GM19025 (cell line): ENCODE measurements at regions not wholly inside any gene's neighbourhood (a gene's known extent, or its start where the extent isn't known, plus 50 kb on each side); places are given as distances from the start of the nearest gene placed in this dataset.
"Not testable (repeated sequence)": the region's sequence is repeated elsewhere in the genome, so short reads cannot be mapped to it uniquely, and the experiment has no call there.

Source experiments
- ATAC-seq: cut with Tn5 transposase; IDR thresholded peaks from one replicate; pipeline ENCODE4 v1.9.1; 2021; ENCODE audit warnings: mild to moderate bottlenecking, low read depth, moderate library complexity; ENCODE audit not compliant: unreplicated experiment

GRCh38 chr16:87098361-87098760 is 218.8 kb downstream of the C16orf95 start:
- ATAC-seq: no peak

DNA sequence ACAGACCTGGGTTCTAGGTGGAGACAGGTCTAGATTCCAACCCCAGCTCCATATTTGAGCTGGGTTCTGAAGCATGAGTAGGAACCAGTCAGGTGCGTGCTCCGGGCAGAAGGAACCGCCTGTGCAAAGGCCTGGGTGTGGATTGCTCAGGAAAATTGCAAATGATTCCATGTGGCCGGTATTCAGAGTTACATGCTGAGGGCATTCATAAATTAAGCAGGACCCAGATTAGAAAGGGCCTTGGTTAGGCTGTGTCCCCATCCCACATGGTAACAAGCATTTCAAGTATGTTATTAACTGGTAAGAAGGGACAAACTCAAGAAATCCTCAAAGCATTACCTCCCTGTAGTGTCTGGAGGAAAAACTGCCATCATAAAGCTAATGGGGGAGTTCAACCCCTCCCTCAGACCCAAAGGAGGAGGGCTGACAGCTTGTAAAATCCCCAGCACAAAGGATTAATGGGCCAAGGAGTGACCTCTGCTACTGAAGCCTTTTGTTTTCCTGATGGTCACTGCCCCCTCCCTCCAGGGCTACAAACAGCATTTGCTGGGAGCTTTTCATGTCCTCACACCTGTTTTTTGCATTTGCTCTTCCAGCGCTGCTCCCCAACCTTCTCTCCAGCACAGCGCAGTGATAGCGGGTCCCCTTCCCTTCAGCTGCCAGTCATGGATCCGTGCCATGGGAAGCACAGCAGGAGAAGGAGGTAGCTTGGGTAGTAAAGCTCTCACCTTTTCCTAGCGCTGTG is 218.0 kb downstream of the C16orf95 start:
- no peak for ATAC-seq

DNA sequence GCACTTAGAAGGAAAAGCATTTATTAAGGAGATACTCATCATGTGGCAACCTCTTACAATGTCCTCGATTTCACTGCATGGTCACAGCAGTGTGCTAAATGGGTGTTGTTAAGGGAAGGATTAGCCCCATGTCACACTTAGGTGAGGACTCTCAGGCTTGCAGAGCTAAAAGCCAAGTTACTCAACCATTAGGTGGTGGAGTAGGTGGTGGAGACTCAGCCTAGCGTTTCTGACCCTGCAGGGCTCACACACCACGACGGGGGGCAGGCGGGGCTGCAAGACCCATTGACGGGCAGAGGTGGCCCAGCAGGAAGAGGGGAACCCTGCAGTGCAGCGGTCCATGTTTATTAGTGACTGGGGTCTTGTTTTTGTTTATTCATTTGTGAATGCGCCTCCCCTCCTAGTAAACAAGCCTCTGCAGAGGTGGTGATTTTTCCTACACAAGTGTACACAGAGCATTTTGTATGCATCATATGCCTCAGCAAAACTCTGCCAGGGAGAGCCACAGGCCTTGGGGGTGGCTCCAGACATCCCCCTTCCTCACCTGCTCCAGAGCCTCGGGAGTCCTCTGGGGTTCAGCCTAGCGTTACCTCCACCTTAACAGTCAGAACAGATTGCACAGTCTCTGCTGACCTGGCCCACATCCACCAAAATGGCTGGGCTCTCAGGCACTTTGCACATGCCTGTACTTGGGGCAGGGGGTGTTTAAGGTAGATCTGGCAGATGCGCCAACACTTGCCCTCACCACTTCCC is 216.7 kb downstream of the C16orf95 start:
- no peak for ATAC-seq

DNA sequence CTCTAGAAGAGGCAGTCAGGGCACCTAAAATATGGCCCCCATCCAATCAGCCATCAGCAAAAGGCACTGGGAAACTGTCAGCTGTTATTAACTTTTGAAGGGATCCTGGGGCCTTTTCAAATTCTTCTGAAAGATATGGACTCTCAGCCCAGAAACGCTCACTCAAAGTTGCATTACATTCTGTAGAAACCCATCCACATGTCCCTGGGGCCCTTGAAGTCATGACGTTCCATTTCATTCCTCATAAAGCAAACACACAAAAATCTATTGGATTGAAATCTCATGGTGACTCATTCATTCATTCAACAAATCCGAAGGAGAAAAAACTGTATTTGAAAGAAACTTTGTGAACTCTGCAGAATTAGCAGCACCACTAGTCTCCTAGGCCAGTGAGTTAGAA is 215.3 kb downstream of the C16orf95 start:
- no peak for ATAC-seq

- ATAC-seq: no peak
These were observed 210.0 kb downstream of the C16orf95 start for GRCh38 chr16:87107201-87107600.

GRCh38 chr16:87108278-87108677 is 208.9 kb downstream of the C16orf95 start:
- ATAC-seq: no peak

GRCh38 chr16:87108941-87109340 is 208.3 kb downstream of the C16orf95 start:
- ATAC-seq: no peak

DNA sequence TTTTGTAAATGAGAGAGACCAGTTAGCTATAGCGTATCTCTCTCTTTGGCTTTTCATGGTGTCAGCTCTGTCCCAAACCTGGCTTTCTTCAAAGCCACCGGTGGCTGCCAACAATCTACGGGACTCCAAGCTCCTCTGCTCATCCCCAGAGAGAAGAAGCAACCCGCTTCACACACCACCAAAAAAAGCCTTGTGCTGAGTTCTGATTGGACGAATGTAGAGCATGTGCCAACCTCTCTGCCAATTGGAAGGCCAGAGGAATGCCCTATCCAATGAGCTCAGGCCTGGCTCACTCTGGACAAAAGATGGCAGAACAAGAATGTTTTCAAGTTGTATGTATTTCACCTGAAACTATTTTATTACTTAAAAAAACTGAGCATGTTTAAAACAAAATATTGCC is 202.4 kb downstream of the C16orf95 start:
- ATAC-seq: no peak

- ATAC-seq: no peak
These were observed 201.5 kb downstream of the C16orf95 start for GRCh38 chr16:87115646-87116045.

- ATAC-seq: no peak
These were observed 199.3 kb downstream of the C16orf95 start for GRCh38 chr16:87117936-87118335.

DNA sequence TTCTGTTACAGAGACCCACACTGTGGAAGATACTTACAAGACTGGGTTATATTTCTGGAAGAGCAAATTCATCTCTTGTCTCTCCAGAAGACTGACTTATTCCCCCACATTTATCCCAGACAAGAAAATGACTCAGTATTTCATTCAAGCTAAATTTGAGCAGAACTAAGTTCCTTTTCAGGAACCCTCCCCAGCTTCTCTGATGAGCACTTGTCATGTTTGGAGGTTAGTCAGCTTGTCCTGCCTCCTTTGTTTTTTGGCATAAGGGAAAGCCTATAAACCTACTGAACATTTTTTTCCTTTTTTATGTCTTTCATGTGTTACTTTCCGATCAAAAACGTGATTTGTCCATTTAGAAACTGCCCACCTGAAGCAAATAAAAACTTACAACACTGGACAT is 198.0 kb downstream of the C16orf95 start:
- no peak for ATAC-seq

DNA sequence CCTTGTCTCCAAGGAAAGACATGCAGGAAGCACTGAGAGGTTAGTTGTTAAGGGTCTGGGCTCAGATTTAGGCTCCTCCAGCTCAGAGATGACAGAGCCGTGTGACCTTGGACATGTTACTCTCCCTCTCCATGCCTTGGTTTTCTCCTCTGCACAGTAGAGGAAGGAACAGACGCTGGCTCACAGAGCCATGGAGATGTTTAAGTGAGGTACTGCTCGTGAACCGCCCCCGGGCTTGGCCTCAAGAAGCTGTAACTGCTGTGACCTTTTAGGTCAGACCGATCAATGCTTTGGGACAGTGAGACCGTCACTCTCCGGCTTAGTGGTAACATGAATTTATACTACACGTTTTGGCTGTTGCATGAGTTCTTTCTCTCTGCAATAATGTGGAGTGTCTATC is 197.4 kb downstream of the C16orf95 start:
- no peak for ATAC-seq

DNA sequence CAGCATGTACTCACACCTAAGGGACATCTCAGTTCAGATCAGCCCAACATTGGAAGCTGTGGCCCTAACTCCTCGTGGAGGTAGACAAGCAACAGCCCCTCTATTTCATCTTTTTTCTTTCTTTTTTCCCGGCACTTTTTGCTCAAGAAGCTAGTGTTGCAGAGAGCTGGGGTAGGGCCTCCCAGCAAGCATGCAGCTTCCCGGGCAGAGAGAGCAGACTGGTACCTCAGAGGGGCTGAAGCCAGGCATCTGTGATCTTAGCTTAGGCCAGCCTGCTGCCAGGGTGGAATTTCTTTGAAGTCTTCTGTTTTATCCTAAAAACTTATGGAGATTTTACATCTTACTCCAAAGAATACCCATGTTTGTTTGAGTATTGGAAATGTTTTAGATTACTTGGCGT is 195.4 kb downstream of the C16orf95 start:
- ATAC-seq: no peak

GRCh38 chr16:87123356-87124001 is 193.7 kb downstream of the C16orf95 start:
- ATAC-seq: no peak

DNA sequence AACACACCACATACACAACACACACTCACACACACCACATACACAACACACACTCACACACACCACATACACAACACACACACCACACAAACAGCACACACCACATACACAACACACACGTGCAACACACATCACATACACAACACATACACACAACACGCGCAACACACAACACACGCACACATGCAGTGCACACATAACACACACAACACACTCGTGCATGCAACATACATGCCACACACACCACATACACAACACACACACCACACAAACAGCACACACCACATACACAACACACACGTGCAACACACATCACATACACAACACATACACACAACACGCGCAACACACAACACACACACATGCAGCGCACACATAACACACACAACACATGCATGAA is 192.8 kb downstream of the C16orf95 start:
- ATAC-seq: not testable (repeated sequence)

DNA sequence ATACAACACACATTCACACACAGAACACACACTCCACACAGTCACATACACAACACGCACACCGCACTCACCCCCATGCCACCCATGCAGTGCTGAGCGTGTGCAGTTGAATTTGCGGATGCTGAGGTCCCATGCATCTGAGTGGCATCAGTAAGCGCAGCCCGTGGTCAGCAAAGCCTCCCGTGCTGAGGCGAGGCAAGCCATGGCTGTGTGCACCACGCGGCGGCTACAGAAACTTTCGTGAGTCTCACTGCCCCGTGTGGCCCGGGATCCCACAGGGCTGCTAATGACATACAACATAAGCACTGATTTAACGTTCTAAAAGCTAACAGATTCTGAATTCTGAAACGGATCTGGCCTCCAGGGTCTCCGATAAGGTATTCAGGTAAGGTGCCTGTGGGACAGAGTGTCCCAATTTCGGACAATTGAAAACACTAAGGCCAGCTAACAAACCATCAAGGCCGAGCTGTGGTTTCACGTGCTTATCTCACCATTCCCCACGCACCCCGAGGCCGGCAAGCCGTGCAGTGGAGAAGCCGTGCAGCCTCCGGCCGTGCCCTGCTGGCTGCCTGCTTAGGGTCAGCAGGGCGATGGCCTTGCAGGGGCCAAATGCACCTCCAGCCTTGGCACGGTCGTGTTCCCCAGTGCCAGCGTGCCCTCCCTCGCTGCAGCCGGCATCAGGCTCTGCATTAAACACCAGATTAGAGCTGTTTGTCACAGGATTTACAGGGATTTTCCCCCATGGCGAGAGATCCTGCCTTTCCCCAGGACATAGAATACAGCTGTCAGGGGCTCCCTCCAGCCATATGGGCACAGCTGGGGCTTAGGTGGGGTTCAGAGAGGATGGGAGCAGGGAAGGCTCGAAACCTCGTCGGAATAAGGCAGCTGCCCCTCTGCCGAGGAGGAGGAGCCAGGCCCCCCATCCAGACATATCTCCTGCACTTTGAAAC is 191.7 kb downstream of the C16orf95 start:
- no peak for ATAC-seq

DNA sequence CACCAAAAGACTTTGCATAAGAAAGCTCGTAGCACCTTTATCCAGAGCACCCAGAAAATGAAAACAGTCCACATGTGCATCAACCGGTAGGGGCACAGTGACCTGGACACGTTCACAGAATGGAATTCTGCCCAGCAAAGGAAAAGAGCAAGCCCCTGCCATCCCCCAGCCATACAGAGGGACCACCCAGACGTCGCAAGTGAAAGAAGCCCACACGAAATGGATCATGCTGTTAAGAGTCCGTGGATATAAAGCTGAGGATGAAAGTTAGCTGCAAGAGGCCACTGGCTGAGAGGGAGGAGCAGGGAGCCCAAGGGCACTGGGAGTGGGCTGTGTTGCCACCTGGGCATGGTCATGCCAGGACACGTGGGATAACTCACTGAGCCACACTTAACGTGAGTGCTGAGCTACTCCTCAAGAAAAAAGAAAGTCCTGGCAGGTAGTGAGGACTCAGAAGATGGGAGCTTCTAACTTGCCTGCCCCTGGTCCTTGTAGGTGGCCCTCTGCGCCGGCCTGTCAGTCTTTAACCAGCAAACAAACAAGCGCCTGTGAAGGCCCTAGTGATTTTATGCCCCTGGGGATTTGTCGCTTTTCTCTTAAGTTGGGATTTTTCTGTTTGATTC is 190.7 kb downstream of the C16orf95 start:
- no peak for ATAC-seq

- ATAC-seq: no peak
These were observed 190.0 kb downstream of the C16orf95 start for GRCh38 chr16:87127061-87127765.

DNA sequence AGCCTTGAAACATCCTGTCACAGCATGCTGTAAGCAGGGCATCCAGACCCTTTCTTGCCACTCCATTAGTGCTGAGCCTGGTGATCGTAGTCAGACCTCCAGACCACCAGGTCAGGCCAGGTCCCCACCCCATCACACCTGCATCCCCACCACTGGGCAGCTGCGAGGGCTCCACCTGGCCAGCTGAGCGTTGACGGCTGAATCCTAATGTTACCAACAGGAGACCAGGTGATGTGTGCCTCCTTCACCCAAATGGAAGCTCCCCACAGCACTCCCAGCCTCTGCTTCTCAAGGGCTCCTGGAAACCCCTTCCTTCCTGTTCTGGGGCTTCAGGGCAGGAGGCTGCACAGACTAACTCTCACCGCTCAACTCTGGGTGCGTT is 189.4 kb downstream of the C16orf95 start:
- no peak for ATAC-seq
